Hypothalamus (tissue), 51 donors: ENCODE measurements at regions not wholly inside any gene's neighbourhood (a gene's known extent, or its start where the extent isn't known, plus 50 kb on each side); places are given as distances from the start of the nearest gene placed in this dataset.
"Not testable (repeated sequence)": the region's sequence is repeated elsewhere in the genome, so short reads cannot be mapped to it uniquely, and the experiment has no call there.

ENCODE experiments used
- DNase-seq, 51 donors: peaks; one replicate each; lab custom pipeline; 2025; lab: John Stamatoyannopoulos, UW

DNA sequence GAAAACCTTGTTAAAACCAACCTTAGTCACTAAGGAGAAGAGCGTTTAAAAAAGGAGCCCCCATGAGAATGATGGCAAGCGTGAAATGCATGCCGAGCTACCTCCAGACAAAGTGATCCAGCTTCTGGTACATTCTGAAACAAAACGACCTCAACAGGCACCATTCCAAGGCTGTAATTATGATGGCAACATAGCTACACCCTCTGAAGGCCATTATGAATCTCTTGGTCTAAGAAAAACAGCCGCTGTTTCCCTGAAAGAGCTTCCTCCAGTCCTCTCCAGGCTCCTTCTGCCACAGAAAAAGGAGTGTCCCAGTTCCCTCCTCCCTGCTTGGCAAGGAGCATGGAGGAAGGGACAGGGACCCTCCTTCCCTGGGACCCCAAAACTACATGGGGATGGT, 50.0 kb upstream of the ABLIM1 start:
- no peak for DNase-seq

DNA sequence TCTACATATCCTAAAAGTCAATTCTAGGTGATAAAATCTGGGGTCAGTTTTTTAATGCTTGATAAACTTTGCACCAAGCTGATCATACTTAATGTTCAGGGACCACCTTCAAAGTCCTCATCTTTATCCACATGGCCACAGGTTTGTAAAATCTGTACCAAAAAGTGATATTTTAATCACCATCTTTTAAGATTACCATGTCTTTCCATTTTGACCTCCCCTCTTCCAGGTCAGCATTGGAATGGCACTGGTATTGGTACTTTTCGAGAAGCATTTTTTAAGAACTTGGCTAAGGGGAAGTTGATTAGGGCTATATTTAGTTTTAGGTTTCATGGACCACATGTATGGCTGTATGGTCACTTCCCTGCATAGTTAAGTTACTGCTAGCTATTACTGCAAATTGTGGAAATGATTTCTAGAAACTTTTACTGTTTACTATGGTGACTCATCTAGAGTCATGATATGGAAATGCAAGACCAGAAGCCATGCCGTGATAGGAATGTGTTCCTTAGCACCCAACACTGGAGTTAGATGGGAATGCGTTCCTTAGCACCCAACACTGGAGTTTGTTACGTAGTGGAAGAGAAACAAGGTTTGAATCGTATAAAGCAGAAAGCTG, 50.8 kb upstream of the ABLIM1 start:
- no peak for DNase-seq

DNA sequence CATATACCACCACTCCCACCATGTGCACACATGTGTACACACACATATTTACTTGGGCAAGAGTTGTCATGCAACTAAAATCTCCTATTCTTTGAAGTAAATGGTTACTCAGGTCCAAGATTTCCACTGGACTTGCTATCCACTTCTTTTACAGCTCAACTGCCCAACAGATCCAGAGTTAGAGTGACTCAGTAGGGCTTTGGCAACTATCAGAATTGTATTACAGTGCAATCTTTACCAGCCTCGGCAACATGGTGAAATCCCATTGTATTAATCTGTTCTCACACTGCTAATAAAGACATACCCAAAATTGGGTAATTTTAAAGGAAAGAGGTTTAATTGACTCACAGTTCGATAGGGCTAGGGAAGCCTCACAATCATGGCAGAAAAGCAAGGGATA, 51.9 kb upstream of the ABLIM1 start:
- DNase-seq, result no peak

DNA sequence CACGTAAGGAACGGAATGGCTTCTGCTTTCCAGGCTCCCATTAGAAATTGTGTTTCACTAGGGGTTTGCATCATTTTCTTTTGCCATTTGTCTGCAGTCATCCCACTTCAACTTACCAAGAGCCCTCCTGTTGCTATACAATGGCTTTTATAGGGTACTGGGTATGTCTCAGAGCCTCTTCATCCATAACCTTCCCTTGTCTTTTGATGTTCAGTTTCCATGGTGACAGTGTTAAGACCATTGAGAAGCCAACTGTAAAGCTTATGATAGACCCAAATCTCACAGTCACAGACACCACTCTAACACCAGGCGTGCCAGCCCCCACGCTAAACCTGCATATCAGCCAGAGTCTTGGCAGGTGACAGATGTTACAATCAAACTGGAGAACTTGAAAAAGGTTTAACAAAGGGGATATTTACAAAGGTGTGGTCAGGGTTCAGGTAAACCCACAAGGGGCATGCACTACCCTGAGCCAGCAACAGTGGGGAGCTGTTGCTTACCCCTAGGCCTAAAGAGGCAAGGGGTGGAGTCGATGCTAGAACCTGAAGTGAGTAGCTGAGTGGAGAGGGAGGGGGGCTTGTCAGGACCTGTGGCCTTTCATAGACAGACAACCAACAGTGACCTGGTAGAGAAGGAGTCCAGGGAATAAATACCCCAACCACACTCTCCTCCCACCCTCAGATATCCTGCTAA, 53.2 kb upstream of the ABLIM1 start:
- no peak for DNase-seq

DNA sequence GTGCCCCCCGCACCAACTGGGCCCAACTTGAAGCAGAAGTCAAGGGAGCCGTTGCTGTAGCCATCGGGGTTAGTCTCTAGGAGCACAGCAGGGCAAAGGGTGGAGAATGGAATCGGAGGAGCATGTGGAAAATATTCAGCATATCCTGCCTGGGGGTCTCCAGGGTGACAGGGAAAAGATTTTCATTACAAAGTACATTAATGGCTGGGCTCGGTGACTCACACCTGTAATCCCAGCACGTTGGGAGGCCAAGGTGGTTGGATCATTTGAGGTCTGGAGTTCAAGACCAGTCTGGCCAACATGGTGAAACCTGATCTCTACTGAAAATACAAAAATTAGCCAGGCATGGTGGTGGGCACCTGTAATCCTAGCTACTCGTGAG, 53.8 kb upstream of the ABLIM1 start:
- DNase-seq, result no peak

DNA sequence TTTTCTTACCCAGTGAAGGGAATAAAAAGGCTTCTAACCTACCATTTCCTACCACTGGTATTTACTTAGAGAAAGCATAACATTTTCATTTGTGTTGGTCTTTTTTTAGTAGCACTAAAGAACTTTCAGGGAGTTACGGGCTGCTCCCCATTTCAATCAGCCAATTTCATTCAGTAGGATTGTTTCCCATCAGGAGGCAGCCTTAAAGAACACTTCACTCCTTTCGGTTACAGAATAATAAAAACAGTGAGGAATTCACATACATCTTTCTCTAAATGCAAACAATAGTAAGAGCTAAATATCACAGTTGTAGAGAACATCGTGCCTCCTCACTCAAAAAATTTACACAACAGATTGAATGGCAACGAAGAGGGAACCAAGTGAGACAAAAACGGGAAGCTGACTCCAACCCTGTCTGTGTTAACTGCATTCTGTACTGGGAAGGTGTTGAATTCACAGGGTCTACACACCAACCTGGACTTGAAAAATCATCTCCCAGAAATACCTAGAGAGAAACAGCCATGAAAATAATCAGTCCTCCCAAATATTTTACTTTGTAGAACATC, 55.5 kb upstream of the ABLIM1 start:
- peak in 1 of 51 donors; percentile 26 for DNase-seq

DNA sequence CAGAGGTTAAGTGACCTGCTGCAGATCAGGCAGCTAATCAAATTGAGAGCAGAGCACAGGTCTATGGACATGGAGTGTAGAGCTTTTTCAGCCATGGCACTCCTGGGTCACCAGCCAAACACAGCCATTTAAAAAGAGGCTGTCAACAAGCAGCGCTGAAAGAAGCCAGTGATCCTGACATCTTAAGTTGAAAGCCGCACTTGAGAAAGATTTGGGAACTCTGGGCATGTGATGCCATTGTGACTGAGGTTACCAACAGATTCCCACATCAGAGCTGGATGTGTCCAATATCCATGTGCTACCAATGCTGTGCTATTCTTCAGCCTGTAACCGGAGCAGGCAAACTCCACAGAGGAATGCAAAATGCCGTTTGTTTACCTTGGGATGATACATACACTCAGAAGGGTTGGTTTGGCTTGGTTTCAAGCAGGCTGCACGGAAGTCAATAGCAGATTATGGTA, 56.2 kb upstream of the ABLIM1 start:
- peak in 21 of 51 donors; percentile 7 to 62 (median 38) for DNase-seq

DNA sequence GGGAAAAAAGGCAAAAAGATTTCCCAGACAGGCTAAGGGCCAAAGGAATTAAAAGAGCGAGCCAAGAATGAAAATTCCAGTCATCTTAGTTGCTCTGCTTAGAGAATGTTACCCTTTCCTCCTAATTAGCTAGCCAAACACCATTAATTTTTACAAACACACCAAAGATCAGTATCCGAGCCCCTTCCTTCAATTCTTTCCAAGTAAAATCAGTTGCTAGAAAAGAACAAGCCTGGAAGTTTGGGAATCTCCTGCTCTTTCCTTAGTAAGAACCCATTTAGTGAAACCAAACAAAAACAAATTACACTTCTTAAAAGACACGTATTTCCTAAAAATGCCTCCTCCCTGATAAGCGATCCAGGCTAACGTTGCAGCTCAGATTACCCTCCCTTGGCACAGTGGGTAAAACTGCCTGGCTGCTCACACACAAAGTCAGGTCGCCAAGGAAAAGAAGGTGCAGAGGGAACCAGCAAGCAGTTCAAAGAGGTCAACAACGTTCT, 57.1 kb upstream of the ABLIM1 start:
- no peak for DNase-seq

DNA sequence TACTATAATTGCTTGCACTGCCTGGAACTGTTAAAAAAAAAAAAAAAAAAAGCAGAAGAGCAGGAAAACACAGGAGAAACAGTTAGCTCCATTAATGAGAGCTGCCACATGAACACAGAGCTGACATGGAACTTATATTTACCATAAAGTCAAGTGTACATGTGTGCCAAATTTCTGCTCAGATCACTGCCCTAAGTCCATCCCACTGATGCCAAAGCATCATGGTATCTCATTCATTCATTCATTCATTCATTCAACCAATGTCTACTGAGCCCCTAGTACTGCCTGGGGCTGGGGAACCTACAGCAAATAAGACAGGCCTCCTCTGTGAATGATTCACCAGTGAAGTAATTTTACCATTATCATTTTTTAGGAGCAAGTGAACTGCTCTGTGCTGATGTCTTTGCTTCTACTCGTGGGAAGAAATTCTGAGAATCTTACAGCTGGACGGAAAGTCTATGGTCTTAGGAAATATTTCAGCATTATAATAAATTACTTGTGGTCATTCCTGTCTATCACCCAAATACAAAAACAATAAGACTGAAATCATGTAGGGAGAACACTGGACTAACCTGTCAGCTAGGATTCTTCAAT, 58.8 kb upstream of the ABLIM1 start:
- no peak for DNase-seq

DNA sequence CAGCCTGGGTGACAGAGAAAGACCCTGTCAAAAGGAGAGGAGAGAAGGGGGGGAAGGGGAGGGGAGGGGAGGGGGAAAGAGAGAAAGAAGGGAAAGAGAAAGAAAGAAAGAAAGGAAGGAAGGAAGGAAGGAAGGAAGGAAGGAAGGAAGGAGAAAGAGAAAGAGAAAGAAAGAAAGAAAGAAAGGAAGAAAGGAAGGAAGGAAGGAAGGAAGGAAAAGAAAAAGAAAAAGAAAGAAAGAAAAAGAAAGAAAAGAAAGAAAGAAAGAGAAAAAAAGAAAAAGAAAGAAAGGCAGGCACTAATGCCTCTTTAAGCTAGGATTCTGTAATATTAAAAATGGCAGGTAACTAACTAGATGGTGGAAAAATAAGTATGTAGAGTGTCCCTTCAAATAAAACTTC, 59.8 kb upstream of the ABLIM1 start:
- DNase-seq, result not testable (repeated sequence)

DNA sequence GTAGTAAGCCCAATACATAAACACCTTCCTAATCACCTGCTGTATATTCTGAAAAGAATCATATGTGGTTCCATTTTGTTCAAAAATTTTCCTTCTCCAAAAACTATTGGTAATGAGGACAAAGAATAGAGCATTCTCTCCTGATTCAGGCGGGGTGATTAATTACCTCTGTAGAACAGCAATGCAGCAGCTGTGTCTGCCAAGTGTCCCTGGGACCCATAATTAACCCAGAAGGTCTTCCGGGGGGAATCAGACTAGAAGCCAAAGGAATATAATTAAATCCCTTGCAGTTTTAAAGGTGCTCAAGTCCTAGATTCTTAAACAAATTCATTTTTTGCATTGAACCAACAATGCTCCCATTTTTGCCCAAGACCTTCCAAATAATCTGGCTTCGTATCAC, 60.3 kb upstream of the ABLIM1 start:
- DNase-seq, result no peak

DNA sequence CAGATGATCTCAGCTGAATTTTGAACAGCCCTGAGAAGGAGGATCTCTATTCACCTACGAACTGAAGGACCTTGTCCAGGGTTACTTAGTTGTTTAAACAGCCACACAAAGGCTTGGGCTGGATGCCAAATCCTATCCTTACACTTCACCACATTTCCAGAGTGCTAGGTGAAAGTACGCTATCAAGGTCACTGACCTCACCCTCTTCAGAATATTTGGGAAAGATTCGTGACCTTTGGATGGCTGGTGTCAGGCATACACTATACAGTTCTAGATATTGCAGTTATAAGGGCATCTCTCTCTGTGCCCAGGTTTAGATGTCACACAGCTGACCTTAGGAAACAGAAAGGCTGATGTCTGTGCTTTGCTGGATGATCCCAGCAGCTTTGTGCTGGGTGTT, 61.2 kb upstream of the ABLIM1 start:
- no peak for DNase-seq

DNA sequence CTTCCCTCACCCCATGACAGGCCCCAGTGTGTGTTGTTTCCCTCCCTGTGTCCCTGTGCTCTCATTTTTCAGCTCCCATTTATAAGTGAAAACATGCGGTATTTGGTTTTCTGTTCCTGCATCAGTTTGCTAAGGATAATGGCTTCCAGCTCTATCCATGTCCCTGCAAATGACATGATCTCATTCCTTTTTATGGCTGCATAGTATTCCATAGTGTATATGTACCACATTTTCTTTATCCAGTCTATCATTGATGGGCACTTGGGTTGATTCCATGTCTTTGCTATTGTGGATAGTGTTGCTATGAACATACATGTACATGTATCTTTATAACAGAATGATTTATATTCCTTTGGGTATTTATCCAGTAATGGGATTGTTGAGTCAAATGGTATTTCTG, 61.9 kb upstream of the ABLIM1 start:
- not testable (repeated sequence) for DNase-seq

DNA sequence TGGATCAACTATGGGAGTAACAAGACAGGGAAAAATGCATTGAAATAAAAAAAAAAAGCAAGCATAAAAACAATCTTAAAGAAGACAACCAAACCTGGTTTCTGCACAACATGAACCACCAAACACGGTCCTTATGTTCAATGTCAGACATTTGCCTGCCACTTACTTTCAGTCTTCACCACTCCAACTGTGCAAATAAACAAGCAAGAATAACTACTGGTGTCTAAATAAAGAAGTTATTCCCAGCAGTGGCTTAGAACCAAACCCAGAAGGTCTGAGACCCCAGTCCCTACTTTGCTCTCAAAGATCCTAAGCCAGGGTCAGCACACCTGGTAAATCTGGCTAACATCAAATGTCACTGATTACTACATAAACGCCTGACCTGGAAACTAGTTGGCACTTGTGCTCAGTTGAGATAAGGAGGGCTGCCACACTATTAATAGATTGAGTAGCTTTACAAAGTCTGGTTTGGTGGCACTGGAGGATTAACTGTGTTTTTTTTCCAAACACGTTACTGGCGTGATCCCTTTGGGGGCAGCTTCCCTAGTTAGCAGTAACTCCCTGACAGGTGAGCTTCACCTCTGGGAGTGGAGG, 62.7 kb upstream of the ABLIM1 start:
- no peak for DNase-seq

DNA sequence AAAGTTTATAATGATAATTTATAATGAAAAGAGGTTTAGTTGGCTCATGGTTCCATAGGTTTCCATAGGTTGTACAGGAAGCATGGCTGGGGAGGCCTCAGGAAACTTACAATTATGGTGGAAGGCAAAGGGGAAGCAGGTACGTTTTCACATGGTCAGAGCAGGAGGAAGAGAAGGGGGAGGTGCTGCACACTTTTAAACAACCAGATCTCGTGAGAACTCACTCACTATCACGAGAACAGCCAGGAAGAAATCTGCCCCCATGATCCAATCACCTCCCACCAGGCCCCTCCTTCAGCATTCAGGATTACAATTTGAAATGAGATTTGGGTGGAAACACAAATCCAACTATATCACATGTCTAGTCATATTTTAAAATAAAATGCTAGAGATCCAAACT, 64.1 kb upstream of the ABLIM1 start:
- DNase-seq, result not testable (repeated sequence)

DNA sequence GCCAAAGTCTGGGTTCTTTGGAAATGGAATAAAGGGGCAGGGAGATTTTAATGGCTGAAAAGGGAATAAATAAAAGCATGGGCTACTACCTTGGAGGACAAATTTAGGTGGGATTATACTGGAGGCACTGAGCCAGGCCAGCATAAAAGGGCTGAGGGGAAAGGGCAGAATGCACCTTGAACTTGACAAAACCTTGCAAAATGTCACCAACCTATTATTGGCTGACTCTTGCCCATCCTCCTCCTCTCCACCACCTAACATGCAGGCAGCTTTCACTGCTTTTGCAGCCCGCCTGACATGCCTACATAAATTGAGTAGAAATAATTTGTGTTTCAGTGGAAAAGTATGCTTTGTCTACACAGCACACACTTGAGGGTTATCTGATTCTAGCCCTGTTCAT, 65.3 kb upstream of the ABLIM1 start:
- no peak for DNase-seq

DNA sequence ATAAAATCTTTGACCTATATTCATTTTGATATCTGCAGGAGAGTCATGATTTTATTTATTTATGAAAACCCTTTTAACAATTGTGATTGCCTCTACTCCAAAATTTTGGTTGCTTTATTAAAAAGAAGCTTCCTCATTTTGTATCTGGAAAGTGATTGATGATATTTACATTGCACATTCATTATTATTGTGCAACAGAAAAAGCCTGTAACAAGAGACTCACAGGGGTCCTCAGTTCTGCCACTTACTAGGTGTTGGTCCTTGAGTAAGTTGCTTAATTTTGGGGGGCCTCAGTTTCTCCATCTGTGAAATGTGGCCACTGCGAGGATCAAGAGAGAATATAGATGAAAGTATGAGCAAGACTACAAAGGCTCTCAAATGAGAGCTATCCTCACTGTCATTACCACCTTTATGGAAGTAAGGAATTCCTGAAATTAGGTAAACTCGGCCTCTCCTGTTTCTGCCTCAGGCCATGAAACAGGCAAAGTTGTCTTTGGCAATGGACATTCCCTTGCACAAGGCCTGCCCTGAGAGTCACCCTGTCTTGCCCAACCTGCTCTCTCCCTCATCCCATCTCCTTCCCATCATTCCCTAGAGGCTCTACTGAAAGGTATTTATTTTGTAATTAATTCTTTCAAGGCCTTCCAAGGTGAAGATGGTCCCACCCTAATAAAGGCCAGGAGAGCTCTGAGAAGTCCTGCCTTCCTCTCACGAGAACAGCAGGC, 66.1 kb upstream of the ABLIM1 start:
- DNase-seq, result no peak

DNA sequence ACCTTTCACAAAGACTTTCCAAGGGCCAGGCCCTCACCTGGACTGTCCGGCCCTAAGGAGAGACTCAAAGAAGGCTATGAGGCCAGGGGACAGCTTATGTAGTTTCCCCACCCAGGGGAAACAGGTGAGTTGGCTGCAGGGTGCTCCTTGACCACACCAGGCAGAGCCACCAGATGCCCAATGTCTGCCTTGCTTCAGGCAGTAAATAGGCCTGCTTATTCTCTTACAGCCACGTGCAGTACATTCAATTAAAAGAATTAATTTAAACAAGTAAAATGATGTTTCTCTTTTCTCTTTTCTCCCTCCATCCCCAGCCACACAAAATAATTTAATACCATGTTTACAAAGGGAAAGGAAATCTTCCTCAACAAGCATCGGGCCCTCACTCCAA, 66.6 kb upstream of the ABLIM1 start:
- DNase-seq, result no peak

DNA sequence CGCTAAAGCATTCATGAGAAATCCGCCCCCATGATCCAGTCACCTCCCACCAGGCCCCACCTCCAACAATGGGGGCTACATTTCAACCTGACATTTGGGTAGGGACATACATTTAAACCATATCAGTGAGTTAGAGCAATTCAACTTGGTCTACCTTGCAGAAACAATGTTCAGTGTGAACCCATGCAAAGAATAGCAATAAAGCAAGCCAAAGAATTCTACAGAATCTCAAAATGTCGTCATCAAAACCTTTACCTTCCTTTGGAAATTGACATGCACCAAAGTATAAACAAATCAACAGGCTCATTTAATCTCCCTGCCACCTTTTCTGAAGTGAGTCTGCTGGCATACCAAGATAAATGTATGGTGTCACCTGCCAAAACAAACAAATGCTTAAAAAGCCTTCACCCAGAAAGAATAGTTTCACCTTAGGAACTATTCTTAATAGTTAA, 68.8 kb upstream of the ABLIM1 start:
- no peak for DNase-seq

DNA sequence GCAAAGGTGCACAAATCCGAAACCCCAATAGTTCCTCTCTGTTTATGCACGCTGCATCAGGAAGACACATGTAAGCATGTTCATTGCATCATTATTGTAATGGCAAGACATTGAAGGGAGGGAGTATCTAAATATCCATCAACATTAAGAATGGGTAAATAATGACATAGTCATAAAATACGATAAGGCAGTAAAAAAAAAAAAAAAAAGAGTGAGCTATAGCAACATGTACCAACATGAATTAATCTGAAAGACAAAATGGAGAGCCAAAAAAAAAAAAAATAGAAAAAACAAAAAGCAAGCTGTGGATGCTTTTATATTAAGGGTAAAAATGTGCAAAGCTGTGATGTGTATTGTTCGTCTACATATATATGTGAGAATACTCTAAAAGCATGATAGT, 70.2 kb upstream of the ABLIM1 start:
- DNase-seq, result no peak
